ENCODE measurements at regions not wholly inside any gene's neighbourhood (a gene's known extent, or its start where the extent isn't known, plus 50 kb on each side); places are given as distances from the start of the nearest gene placed in this dataset.

DNA sequence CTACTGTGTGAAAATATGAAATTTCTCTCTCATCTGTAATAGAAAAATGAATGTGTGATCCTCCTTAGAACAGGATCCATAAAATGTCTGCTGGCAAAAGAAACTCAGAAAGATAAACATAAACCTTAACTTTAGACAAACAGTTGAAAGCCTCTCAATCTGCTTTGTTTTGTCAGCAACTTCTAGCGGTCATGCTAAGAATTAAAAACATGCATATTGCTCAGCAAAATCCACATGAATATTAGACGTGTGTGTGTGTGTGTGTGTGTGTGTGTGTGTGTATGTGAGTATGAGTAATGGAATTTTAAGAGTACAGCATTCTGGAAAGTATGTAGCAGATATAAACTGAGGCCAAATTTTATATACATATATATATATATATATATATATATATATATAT, 1779.2 kb upstream of the MIR17HG start:
- Histone ChIP-seq H3K36me3 (ENCODE audit: control insufficient read depth in 2 of 2, insufficient read depth in 1 of 2, low read length in 2 of 2) (no peaks in the 10 kb centered on the region), H3K27ac (ENCODE audit: extremely low read depth, low read depth, low read length) (no peak overlapping the region), H3K4me1 (ENCODE audit: control insufficient read depth, insufficient read depth, low read length) (no peaks in the 10 kb centered on the region), H3K9me3 (ENCODE audit: control insufficient read depth, insufficient read depth, low read depth, low read length) (no peaks in the 10 kb centered on the region), H3K4me3 (ENCODE audit: low read depth, low read length) (no peak overlapping the region)
- POLR2A ChIA-PET, result no interaction called here
- TF ChIP-seq, protein P1, sequence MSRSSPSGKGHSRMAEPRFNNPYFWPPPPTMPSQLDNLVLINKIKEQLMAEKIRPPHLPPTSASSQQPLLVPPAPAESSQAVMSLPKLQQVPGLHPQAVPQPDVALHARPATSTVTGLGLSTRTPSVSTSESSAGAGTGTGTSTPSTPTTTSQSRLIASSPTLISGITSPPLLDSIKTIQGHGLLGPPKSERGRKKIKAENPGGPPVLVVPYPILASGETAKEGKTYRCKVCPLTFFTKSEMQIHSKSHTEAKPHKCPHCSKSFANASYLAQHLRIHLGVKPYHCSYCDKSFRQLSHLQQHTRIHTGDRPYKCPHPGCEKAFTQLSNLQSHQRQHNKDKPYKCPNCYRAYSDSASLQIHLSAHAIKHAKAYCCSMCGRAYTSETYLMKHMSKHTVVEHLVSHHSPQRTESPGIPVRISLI (tag by site-specific recombination; IDR thresholded peaks at IDR 0.05), result no peak
- TF ChIP-seq ZNF501 (tag by site-specific recombination; IDR thresholded peaks at IDR 0.05), result no peak
- TF ChIP-seq ZFP41 (tag by site-specific recombination; IDR thresholded peaks at IDR 0.05; ENCODE audit: borderline replicate concordance), result no peak
- TF ChIP-seq ZNF747 (tag by site-specific recombination; IDR thresholded peaks at IDR 0.05), result no peak
- no peak for TF ChIP-seq SALL2 (tag by site-specific recombination; IDR thresholded peaks at IDR 0.05; ENCODE audit: borderline replicate concordance)
- TF ChIP-seq KLF1 (tag by site-specific recombination; IDR thresholded peaks at IDR 0.05), result no peak
- no peak for TF ChIP-seq ZNF133 (tag by site-specific recombination; IDR thresholded peaks at IDR 0.05)
- TF ChIP-seq, protein P2, sequence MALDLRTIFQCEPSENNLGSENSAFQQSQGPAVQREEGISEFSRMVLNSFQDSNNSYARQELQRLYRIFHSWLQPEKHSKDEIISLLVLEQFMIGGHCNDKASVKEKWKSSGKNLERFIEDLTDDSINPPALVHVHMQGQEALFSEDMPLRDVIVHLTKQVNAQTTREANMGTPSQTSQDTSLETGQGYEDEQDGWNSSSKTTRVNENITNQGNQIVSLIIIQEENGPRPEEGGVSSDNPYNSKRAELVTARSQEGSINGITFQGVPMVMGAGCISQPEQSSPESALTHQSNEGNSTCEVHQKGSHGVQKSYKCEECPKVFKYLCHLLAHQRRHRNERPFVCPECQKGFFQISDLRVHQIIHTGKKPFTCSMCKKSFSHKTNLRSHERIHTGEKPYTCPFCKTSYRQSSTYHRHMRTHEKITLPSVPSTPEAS (tag by site-specific recombination; IDR thresholded peaks at IDR 0.05), result no peak
- CTCF ChIA-PET, result no interaction called here

- Histone ChIP-seq H3K4me3 (ENCODE audit: low read depth, low read length) (no peak overlapping the region), H3K9me3 (ENCODE audit: control insufficient read depth, insufficient read depth, low read depth, low read length) (no peaks in the 10 kb centered on the region), H3K36me3 (ENCODE audit: control insufficient read depth in 2 of 2, insufficient read depth in 1 of 2, low read length in 2 of 2) (no peaks in the 10 kb centered on the region), H3K27ac (ENCODE audit: extremely low read depth, low read depth, low read length) (no peak overlapping the region), H3K4me1 (ENCODE audit: control insufficient read depth, insufficient read depth, low read length) (no peaks in the 10 kb centered on the region)
- ChIA-PET CTCF (no interaction called here), POLR2A (no interaction called here)
- TF ChIP-seq ZSCAN30 (tag by site-specific recombination; IDR thresholded peaks at IDR 0.05) (no peak), ZIC2 (tag by site-specific recombination; IDR thresholded peaks at IDR 0.05) (no peak), ZNF16 (tag by site-specific recombination; IDR thresholded peaks at IDR 0.05; ENCODE audit: low read depth) (no peak), ZNF169 (tag by site-specific recombination; IDR thresholded peaks at IDR 0.05) (no peak), ZNF624 (tag by site-specific recombination; IDR thresholded peaks at IDR 0.05) (no peak), ZNF610 (tag by site-specific recombination; IDR thresholded peaks at IDR 0.05; ENCODE audit: borderline replicate concordance) (no peak), ZNF2 (tag by site-specific recombination; IDR thresholded peaks at IDR 0.05) (no peak), PRDM1 (tag by site-specific recombination; IDR thresholded peaks at IDR 0.05) (no peak), ZNF350 (tag by site-specific recombination; IDR thresholded peaks at IDR 0.05) (no peak), ZNF660 (tag by site-specific recombination; IDR thresholded peaks at IDR 0.05) (no peak), ZNF175 (tag by site-specific recombination; IDR thresholded peaks at IDR 0.05) (no peak), EGR2 (tag by site-specific recombination; IDR thresholded peaks at IDR 0.05; ENCODE audit: low read depth) (no peak), ZNF24 (tag by site-specific recombination; IDR thresholded peaks at IDR 0.05) (no peak), ZNF488 (tag by site-specific recombination; IDR thresholded peaks at IDR 0.05) (no peak), ZNF658 (tag by site-specific recombination; IDR thresholded peaks at IDR 0.05) (no peak), ZNF776 (tag by site-specific recombination; IDR thresholded peaks at IDR 0.05; ENCODE audit: borderline replicate concordance) (no peak), ZNF416 (tag by site-specific recombination; IDR thresholded peaks at IDR 0.05) (no peak)
- TF ChIP-seq, protein P1 (tag by site-specific recombination; IDR thresholded peaks at IDR 0.05), result no peak
- TF ChIP-seq, protein P3, sequence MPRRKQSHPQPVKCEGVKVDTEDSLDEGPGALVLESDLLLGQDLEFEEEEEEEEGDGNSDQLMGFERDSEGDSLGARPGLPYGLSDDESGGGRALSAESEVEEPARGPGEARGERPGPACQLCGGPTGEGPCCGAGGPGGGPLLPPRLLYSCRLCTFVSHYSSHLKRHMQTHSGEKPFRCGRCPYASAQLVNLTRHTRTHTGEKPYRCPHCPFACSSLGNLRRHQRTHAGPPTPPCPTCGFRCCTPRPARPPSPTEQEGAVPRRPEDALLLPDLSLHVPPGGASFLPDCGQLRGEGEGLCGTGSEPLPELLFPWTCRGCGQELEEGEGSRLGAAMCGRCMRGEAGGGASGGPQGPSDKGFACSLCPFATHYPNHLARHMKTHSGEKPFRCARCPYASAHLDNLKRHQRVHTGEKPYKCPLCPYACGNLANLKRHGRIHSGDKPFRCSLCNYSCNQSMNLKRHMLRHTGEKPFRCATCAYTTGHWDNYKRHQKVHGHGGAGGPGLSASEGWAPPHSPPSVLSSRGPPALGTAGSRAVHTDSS (tag by site-specific recombination; IDR thresholded peaks at IDR 0.05), result no peak
- TF ChIP-seq, protein P4, sequence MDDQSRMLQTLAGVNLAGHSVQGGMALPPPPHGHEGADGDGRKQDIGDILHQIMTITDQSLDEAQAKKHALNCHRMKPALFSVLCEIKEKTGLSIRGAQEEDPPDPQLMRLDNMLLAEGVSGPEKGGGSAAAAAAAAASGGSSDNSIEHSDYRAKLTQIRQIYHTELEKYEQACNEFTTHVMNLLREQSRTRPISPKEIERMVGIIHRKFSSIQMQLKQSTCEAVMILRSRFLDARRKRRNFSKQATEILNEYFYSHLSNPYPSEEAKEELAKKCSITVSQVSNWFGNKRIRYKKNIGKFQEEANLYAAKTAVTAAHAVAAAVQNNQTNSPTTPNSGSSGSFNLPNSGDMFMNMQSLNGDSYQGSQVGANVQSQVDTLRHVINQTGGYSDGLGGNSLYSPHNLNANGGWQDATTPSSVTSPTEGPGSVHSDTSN (CRISPR knock-in tag; IDR thresholded peaks at IDR 0.05), result no peak
Measured at GRCh38 chr13:89568746-89569145, 1778.7 kb upstream of the MIR17HG start.

All from HEK293 (cell line).